D721Med (cell line): ENCODE measurements at regions not wholly inside any gene's neighbourhood (a gene's known extent, or its start where the extent isn't known, plus 50 kb on each side); places are given as distances from the start of the nearest gene placed in this dataset.

Source experiments
- DNase-seq: peaks from one replicate; pipeline ENCODE4 v3.0.0; 2011; ENCODE audit warnings: low spot score; ENCODE audit not compliant: insufficient read length
- FAIRE-seq: peaks from 2 replicates; lab custom pipeline; 2011; peaks lifted over from hg19 to GRCh38; lab: Jason Lieb, UNC
- TF ChIP-seq, protein P1 (sequence below): IDR thresholded peaks from 2 replicates; pipeline ENCODE4 v1.5.1; 2012; ENCODE audit warnings: mild to moderate bottlenecking, control low read depth; ENCODE audit not compliant: insufficient read depth; ENCODE audit errors: missing control alignments

DNA sequence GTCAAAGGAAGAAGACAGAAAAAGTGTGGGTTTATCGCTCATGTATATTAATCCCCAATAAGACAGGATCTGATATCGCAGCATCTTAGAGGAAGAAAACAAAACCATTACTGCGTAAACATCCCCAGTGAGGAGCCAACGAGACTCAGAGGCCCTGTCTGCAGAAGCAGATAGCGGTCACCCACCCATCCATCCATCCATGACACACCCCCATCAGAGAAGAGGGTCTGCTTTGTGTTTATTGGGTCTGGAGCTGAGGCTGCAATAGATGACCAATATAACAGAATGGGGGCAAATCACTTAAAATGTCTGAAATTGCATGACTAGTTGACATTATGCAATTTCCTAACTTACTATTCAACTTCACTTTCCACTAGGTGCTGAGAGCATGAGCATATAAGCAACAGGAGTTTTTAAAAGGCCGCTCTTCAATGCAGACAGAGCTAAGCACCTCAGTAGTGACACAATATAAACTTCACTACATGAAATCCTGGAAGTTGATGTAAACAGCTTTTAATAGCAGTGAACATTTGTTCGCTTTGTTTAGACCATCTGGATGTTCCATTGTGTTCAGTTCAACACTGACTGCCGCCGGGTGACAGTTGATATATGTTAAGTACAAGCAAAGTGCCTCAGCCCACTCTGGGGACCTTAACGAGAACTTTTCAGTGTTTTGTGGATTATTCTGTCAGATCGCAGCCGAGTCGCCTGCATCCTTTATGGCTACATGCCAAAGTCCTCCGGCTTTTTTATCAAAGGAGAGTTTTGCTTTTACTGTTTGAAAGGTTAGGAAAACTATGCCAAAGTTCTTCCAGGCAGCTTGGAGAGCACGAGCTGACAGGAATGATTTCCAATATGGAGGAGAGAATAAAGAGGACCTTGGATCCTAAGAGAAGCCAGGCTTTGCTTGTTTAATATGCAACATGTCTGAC, 167.5 kb downstream of the ZNF281 start:
- TF ChIP-seq, protein P1, sequence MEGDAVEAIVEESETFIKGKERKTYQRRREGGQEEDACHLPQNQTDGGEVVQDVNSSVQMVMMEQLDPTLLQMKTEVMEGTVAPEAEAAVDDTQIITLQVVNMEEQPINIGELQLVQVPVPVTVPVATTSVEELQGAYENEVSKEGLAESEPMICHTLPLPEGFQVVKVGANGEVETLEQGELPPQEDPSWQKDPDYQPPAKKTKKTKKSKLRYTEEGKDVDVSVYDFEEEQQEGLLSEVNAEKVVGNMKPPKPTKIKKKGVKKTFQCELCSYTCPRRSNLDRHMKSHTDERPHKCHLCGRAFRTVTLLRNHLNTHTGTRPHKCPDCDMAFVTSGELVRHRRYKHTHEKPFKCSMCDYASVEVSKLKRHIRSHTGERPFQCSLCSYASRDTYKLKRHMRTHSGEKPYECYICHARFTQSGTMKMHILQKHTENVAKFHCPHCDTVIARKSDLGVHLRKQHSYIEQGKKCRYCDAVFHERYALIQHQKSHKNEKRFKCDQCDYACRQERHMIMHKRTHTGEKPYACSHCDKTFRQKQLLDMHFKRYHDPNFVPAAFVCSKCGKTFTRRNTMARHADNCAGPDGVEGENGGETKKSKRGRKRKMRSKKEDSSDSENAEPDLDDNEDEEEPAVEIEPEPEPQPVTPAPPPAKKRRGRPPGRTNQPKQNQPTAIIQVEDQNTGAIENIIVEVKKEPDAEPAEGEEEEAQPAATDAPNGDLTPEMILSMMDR = no peak
- no peak for FAIRE-seq
- DNase-seq = no peak

DNA sequence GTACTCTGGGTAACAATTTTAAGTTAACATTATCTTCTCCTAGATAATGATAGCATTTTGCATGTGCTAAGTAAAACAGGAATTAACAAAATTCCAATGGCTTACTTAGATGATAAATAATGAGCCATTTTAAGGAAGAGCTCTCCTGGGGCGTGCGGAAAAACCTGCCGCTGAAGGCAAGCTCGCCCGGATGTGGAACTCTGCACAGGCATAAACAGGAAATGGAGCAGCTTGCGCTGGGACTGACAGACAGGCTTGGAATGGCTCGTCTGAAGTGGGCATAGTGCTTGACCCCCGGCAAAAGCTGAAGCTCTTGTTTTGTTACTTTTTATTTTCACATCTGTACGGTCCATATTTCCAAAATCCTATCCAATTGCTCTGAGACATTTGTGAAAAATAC, 169.2 kb downstream of the ZNF281 start:
- DNase-seq (no peak), FAIRE-seq (no peak)
- TF ChIP-seq, protein P1 = no peak

GRCh38 chr1:200238311-200238710, 171.5 kb downstream of the ZNF281 start:
- FAIRE-seq (no peak), DNase-seq (no peak)
- TF ChIP-seq, protein P1 = no peak

DNA sequence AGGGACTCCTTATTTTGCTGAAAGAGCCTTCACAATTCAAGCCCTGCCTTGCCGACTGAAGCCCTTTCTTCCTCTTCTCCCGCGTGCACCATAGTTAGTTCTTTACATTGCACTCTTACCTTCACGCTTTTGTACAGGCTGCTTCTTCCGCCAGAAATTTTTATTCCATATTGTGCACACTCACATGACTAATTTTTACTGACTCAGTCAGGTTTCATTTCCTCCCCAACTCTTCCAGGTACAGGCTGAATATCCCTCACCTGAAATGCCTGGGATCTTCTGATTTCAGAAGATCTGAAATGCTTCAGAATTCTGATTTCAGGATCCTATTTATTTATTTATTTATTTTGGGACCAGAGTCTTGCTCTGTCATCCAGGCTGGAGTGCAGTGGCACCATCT, 172.8 kb downstream of the ZNF281 start:
- no peak for DNase-seq
- FAIRE-seq = no peak
- TF ChIP-seq, protein P1 = no peak

- TF ChIP-seq, protein P1 = no peak
- no peak for FAIRE-seq
Observed at GRCh38 chr1:200234938-200235337, 174.9 kb downstream of the ZNF281 start.

GRCh38 chr1:200233393-200233792, 176.4 kb downstream of the ZNF281 start:
- no peak for FAIRE-seq
- TF ChIP-seq, protein P1 = no peak
- no peak for DNase-seq

More at GRCh38 chr1:200234938-200235337, 174.9 kb downstream of the ZNF281 start:
- no peak for DNase-seq

GRCh38 chr1:200231787-200232231, 178.0 kb downstream of the ZNF281 start:
- DNase-seq (no peak), FAIRE-seq (no peak)
- TF ChIP-seq, protein P1 = no peak
